ENCODE measurements at regions not wholly inside any gene's neighbourhood (a gene's known extent, or its start where the extent isn't known, plus 50 kb on each side); places are given as distances from the start of the nearest gene placed in this dataset.

GRCh38 chr13:111398715-111399299 is 78.4 kb downstream of the TEX29 start:
- Histone ChIP-seq H3K4me3 (ENCODE audit: low read depth, low read length) (no peak overlapping the region), H3K36me3 (ENCODE audit: control insufficient read depth, insufficient read depth, low read length) (no peaks in the 10 kb centered on the region), H3K27me3 (ENCODE audit: control insufficient read depth, insufficient read depth, low read length) (no peaks in the 10 kb centered on the region)
- peak; percentile 43 for FAIRE-seq
- TF ChIP-seq, protein P1, sequence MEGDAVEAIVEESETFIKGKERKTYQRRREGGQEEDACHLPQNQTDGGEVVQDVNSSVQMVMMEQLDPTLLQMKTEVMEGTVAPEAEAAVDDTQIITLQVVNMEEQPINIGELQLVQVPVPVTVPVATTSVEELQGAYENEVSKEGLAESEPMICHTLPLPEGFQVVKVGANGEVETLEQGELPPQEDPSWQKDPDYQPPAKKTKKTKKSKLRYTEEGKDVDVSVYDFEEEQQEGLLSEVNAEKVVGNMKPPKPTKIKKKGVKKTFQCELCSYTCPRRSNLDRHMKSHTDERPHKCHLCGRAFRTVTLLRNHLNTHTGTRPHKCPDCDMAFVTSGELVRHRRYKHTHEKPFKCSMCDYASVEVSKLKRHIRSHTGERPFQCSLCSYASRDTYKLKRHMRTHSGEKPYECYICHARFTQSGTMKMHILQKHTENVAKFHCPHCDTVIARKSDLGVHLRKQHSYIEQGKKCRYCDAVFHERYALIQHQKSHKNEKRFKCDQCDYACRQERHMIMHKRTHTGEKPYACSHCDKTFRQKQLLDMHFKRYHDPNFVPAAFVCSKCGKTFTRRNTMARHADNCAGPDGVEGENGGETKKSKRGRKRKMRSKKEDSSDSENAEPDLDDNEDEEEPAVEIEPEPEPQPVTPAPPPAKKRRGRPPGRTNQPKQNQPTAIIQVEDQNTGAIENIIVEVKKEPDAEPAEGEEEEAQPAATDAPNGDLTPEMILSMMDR (IDR thresholded peaks at IDR 0.05; ENCODE audit: insufficient read depth, low read length, severe bottlenecking), result no peak
- no peak for DNase-seq (ENCODE audit: low read depth)

GRCh38 chr13:111399334-111399733 is 78.9 kb downstream of the TEX29 start:
- FAIRE-seq (no peak), DNase-seq (ENCODE audit: low read depth) (no peak)
- Histone ChIP-seq H3K27me3 (ENCODE audit: control insufficient read depth, insufficient read depth, low read length) (no peaks in the 10 kb centered on the region), H3K36me3 (ENCODE audit: control insufficient read depth, insufficient read depth, low read length) (no peaks in the 10 kb centered on the region), H3K4me3 (ENCODE audit: low read depth, low read length) (no peak overlapping the region)
- TF ChIP-seq, protein P1 (IDR thresholded peaks at IDR 0.05; ENCODE audit: insufficient read depth, low read length, severe bottlenecking), result no peak

- H3K27me3 ChIP-seq (ENCODE audit: control insufficient read depth, insufficient read depth, low read length), result no peaks in the 10 kb centered on the region
- H3K36me3 ChIP-seq (ENCODE audit: control insufficient read depth, insufficient read depth, low read length), result no peaks in the 10 kb centered on the region
- DNase-seq (ENCODE audit: low read depth) (no peak), FAIRE-seq (no peak)
- TF ChIP-seq, protein P1 (IDR thresholded peaks at IDR 0.05; ENCODE audit: insufficient read depth, low read length, severe bottlenecking), result no peak
- no peak overlapping the region for H3K4me3 ChIP-seq (ENCODE audit: low read depth, low read length)
These were observed 79.5 kb downstream of the TEX29 start for GRCh38 chr13:111399776-111400538.

GRCh38 chr13:111401151-111401550 is 80.7 kb downstream of the TEX29 start:
- Histone ChIP-seq H3K4me3 (ENCODE audit: low read depth, low read length) (no peak overlapping the region), H3K27me3 (ENCODE audit: control insufficient read depth, insufficient read depth, low read length) (no peaks in the 10 kb centered on the region), H3K36me3 (ENCODE audit: control insufficient read depth, insufficient read depth, low read length) (no peaks in the 10 kb centered on the region)
- TF ChIP-seq, protein P1 (IDR thresholded peaks at IDR 0.05; ENCODE audit: insufficient read depth, low read length, severe bottlenecking), result no peak
- DNase-seq (ENCODE audit: low read depth), result no peak
- no peak for FAIRE-seq

DNA sequence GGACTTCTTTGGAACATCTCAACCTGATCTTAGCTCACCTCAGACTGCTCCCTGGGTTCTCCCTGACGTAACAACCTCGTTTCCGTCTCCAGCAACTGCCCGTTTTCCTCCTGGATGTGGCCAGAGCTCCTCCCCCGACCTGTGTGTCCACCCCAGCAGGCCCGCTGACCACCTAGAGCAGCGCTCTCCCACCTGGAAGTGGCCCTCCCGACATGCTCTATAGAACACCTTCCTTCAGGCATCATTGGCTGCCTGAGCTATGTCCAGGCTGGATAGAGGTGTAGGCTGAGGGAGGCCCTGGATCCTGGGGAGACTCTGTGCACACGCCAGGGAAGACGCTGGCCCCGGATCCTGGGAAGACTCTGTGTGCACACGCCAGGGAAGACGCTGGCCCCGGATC is 81.3 kb downstream of the TEX29 start:
- TF ChIP-seq, protein P1 (IDR thresholded peaks at IDR 0.05; ENCODE audit: insufficient read depth, low read length, severe bottlenecking), result no peak
- no peaks in the 10 kb centered on the region for H3K27me3 ChIP-seq (ENCODE audit: control insufficient read depth, insufficient read depth, low read length)
- no peak for FAIRE-seq

More for the DNA sequence above, 81.3 kb downstream of the TEX29 start:
- no peaks in the 10 kb centered on the region for H3K36me3 ChIP-seq (ENCODE audit: control insufficient read depth, insufficient read depth, low read length)
- no peak for DNase-seq (ENCODE audit: low read depth)
- no peak overlapping the region for H3K4me3 ChIP-seq (ENCODE audit: low read depth, low read length)

All from bronchial epithelial cell (primary cell).